Thyroid gland (tissue), 4 donors: ENCODE measurements at regions not wholly inside any gene's neighbourhood (a gene's known extent, or its start where the extent isn't known, plus 50 kb on each side); places are given as distances from the start of the nearest gene placed in this dataset.
A peak's percentile ranks its signal among the peaks of the same experiment; 100 is the strongest.

ENCODE experiments used
- CTCF ChIP-seq, 6 experiments: fragments of 200-600 bp in 3 of 6; fragments of 450-650 bp in 3 of 6; sonication (generic) in 3 of 6; IDR thresholded peaks; one replicate each; pipeline ENCODE4 v1.5.1; 2016 to 2019; ENCODE audit warnings: antibody characterized with exemption in 6 of 6, mild to moderate bottlenecking in 2 of 6, inconsistent platforms in 1 of 6, moderate library complexity in 1 of 6
- POLR2A ChIP-seq, 2 donors: fragments of 450-650 bp; IDR thresholded peaks; one replicate each; pipeline ENCODE4 v1.6.1; 2017; ENCODE audit warnings: antibody characterized with exemption in 2 of 2, mild to moderate bottlenecking in 2 of 2, moderate library complexity in 1 of 2

DNA sequence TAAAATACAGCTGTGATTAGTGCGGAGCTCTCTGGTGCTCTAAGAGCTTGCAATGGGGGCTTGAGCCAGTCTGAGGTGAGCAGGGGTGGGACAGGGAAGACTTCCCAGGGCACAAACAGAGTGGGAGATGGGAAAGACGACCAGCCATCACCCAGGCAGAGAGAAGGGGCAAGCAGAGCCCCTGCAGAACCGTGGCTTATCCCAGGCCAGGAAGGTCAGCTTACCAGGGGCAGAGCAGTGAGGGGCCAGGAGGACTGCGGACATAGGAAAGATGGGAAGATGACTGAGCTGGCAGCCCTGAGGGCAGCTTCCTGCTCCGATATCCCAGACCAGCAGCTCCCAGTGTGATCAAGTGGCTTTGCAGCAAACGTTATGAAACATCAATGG is 55.4 kb upstream of the IFFO2 start:
- TF ChIP-seq CTCF (IDR thresholded peaks at IDR 0.05): peak in 1 of 6 experiments; percentile 2
- TF ChIP-seq POLR2A (IDR thresholded peaks at IDR 0.05): no peak
